ENCODE measurements at regions not wholly inside any gene's neighbourhood (a gene's known extent, or its start where the extent isn't known, plus 50 kb on each side); places are given as distances from the start of the nearest gene placed in this dataset.
A peak's percentile ranks its signal among the peaks of the same experiment; 100 is the strongest.

DNA sequence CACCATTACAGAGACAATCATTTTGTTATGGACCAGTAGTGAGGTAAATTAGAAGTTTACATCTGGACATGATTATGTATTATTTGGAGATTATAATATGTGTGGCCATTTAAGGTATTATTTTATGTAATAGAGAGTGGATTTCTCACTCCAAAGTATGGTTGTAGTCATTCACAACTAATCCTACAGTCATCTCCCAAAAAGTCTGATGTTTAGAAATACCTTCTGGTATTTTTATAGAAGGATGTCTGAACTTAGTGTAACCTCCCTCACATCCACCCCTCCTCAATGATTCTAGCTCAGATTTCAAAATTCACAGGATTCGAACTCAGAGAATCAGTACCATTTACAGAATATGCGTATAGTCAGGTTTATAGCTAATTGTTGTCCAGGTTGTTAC is 346.6 kb upstream of the MEIS2 start:
- no peaks in the 10 kb centered on the region for H3K27me3 Mint-ChIP-seq
- H3K27ac Mint-ChIP-seq, result no peak overlapping the region
- H3K4me3 Mint-ChIP-seq, result no peak overlapping the region
- H3K9me3 Mint-ChIP-seq, result peaks cover 5 to 8% of the 10 kb centered on the region in 2 donors
- DNase-seq (no peak), ATAC-seq (no peak)
- no peaks in the 10 kb centered on the region for H3K4me1 Mint-ChIP-seq

DNA sequence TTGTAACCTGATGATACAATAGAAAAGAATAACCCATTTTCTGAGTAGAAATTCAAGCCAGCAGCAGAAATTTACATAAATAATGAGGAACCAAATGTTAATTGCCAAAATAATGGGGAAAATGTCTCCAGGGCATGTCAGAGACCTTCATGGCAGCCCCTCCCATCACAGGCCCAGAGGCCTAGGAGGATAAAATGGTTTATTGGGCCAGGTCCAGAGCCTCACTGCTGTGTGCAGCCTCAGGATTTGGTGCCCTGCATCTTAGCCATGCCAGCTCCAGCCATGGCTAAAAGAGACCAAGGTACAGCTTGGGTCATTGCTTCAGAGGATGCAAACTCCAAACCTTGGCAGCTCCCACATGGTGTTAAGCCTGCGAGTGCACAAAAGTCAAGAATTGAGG is 352.1 kb upstream of the MEIS2 start:
- ATAC-seq, result no peak
- no peak for DNase-seq
- Mint-ChIP-seq H3K4me1 (no peaks in the 10 kb centered on the region), H3K4me3 (no peak overlapping the region), H3K9me3 (peaks cover 8 to 15% of the 10 kb centered on the region in 2 donors), H3K27ac (no peak overlapping the region), H3K27me3 (no peaks in the 10 kb centered on the region)

DNA sequence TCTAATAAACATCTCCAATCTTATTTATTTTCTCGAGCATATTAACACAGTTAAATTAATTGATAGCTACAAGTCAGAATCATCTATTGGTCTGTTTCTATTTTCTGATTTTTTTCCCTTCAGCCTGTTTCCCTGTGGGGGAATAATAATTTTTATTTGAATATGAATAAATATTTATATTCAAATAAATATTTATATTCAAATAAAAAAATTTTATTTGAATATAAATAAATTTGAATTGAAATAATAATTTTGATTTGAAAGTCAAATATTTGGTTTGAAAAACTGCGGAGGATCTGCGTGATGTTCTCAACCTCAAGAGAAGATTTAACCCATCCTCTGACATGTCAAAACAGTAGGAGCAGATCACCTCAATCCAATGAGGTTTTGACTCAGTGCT is 380.1 kb upstream of the MEIS2 start:
- H3K4me3 Mint-ChIP-seq, result no peak overlapping the region
- no peak for ATAC-seq
- peaks cover 9 to 17% of the 10 kb centered on the region in 2 donors for H3K9me3 Mint-ChIP-seq
- no peaks in the 10 kb centered on the region for H3K4me1 Mint-ChIP-seq
- H3K27ac Mint-ChIP-seq, result no peak overlapping the region
- no peak for DNase-seq
- H3K27me3 Mint-ChIP-seq, result no peaks in the 10 kb centered on the region

DNA sequence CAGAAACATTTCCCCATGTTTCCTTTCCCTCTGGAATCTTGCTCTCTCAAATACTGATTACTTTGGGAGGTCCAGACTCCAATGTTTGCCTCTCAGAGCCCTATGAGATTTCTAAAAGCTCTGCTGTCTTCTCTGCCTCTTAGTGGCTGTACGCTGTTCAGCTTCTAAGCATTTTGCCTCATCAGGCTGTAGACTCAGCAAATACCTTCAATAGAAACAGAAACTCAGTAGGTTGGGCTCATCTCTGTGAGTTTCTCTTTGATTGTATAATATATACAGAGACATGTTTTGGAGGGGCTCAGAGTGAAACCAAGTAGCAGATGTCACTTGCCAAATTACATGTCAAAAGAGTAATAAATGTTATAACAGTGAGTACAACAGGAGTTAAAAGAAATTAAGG is 380.8 kb upstream of the MEIS2 start:
- Mint-ChIP-seq H3K4me3 (no peak overlapping the region), H3K27me3 (no peaks in the 10 kb centered on the region), H3K4me1 (no peaks in the 10 kb centered on the region), H3K27ac (no peak overlapping the region), H3K9me3 (peaks cover 9 to 17% of the 10 kb centered on the region in 2 donors)
- ATAC-seq, result no peak
- DNase-seq, result no peak

DNA sequence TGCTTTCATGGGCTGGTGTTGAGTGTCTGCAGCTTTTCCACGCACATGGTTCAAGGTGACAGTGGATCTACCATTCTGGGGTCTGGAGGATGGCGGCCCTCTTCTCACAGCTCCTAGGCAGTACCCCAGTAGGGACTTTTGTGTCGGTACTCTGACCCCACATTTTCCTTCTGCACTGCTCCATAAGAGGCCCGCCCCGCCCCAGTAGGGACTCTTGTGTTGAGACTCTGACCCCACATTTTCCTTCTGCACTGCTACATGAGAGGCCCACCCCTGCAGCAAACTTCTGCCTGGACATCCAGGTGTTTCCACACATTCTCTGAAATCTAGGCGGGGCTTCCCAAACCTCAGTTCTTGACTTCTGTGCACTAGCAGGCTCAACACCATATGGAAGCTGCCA is 383.4 kb upstream of the MEIS2 start:
- no peaks in the 10 kb centered on the region for H3K4me1 Mint-ChIP-seq
- peaks cover 9 to 17% of the 10 kb centered on the region in 2 donors for H3K9me3 Mint-ChIP-seq

DNA sequence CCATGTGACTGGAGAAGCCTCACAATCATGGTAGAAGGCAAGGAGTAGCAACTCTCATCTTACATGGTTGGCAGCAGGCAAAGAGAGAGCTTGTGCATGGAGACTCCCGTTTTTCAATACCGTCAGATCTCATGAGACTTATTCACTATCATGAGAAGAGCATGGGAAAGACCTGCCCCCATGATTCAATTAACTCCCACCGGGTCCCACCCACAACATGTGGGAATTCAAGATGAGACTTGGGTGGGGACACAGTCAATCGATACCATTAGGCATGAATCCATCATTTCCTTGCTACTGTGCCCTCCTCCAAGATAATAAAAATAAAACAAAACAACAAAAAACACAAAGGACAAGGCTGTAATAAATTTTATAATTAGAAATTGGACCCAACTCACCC is 384.7 kb upstream of the MEIS2 start:
- Mint-ChIP-seq H3K27ac (no peak overlapping the region), H3K9me3 (peaks cover 14 to 24% of the 10 kb centered on the region in 2 donors), H3K27me3 (peaks cover 7% of the 10 kb centered on the region), H3K4me3 (no peak overlapping the region), H3K4me1 (no peaks in the 10 kb centered on the region)
- no peak for ATAC-seq
- no peak for DNase-seq

More for the DNA sequence above, 383.4 kb upstream of the MEIS2 start:
- ATAC-seq, result no peak
- H3K4me3 Mint-ChIP-seq, result no peak overlapping the region
- no peaks in the 10 kb centered on the region for H3K27me3 Mint-ChIP-seq
- peak overlapping the region in 1 of 2 donors; percentile 66 for H3K27ac Mint-ChIP-seq
- no peak for DNase-seq

DNA sequence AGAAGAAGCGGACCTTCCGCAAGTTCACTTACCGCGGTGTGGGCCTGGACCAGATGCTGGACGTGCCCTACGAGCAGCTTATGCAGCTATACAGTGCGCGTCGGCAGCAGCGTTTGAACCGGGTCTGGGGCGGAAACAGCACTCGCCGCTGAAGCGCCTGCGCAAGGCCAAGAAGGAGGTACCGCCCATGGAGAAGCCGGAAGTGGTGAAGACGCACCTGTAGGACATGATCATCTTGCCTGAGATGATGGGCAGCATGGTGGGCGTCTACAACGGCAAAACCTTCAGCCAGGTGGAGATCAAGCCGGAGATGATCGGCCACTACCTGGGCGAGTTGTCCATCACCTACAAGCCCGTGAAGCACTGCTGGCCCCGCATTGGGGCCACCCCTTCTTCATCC is 390.4 kb upstream of the MEIS2 start:
- DNase-seq, result no peak
- peaks cover 8 to 10% of the 10 kb centered on the region in 2 donors for H3K9me3 Mint-ChIP-seq
- no peaks in the 10 kb centered on the region for H3K4me1 Mint-ChIP-seq
- peaks cover 7% of the 10 kb centered on the region for H3K27me3 Mint-ChIP-seq
- H3K27ac Mint-ChIP-seq, result no peak overlapping the region
- no peak overlapping the region for H3K4me3 Mint-ChIP-seq
- no peak for ATAC-seq

DNA sequence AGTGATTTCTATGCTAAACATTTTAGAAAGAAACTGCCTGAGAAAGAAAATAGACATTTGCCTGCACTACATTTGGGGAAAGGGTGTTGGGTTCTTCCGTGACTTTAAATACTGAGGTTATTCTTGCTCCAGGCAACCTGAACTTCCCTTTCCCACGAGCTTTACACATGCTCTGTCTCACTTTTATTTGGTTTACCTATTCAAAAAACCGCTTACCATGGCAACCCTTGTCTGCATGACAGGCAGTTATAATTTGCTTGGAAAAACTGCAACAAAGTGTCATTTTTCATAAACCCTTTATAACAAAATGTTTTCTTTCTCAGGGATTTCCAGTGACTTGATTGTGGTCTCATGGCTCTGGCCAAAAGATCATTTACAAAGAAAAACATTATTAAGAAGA is 416.3 kb upstream of the MEIS2 start:
- Mint-ChIP-seq H3K27ac (no peak overlapping the region), H3K4me3 (no peak overlapping the region), H3K4me1 (no peaks in the 10 kb centered on the region), H3K27me3 (no peaks in the 10 kb centered on the region), H3K9me3 (peaks cover 5 to 9% of the 10 kb centered on the region in 2 donors)
- ATAC-seq (no peak), DNase-seq (no peak)

DNA sequence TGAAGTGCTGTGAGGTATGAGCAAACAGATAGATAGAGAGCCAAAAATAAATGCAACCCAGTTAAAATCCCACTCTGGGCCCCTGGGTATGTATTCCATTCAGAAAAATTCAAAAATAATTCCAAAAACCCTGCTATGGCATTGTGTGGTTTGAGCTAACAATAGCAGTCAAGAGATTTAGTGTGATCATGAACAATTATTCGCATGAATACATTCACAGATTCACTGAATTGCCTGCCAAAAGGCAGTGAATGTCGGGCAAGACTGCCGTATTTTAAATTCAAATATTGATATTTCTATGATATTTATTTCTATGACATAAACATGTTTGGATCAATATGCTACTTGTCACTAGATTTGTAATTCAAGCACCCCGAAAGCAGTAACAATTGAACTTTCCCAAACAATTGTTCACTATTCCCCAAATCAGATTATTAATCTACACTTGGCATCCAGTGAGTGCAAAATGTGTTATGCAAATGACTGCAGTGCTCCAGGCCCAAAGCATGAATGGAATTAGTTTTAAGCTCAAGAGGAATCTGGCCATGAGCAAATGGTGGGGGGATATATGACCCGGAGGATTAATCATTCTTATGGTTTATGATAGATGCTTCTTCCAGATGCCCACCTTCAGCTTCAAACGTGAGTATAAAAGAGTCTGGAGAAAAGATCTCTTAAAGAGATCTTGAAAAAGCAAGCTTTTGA is 417.0 kb upstream of the MEIS2 start:
- DNase-seq (no peak), ATAC-seq (no peak)
- no peaks in the 10 kb centered on the region for H3K27me3 Mint-ChIP-seq
- no peak overlapping the region for H3K4me3 Mint-ChIP-seq
- H3K27ac Mint-ChIP-seq, result no peak overlapping the region
- H3K4me1 Mint-ChIP-seq, result no peaks in the 10 kb centered on the region
- H3K9me3 Mint-ChIP-seq, result peaks cover 5 to 9% of the 10 kb centered on the region in 2 donors

DNA sequence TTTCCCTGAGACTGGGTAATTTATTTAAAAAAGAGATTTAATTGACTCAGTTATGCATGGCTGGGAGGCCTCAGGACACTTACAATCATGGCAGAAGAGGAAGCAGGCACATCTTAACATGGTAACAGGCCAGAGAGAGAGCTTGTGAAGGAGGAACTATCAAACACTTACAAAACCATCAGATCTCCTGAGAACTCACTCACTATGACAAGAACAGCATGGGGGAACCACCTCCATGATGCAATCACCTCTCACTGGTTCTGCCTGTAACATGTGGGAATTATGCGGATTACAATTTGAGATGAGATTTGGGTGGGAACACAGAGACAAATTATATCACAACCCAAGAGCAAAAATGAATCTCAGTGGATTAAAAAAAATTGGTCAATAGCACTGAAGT is 416.0 kb upstream of the TMCO5A start:
- ATAC-seq (no peak), DNase-seq (no peak)
- Mint-ChIP-seq H3K9me3 (no peaks in the 10 kb centered on the region), H3K27me3 (no peaks in the 10 kb centered on the region), H3K4me3 (no peak overlapping the region), H3K4me1 (no peaks in the 10 kb centered on the region), H3K27ac (peak overlapping the region in 1 of 2 donors; percentile 28)

DNA sequence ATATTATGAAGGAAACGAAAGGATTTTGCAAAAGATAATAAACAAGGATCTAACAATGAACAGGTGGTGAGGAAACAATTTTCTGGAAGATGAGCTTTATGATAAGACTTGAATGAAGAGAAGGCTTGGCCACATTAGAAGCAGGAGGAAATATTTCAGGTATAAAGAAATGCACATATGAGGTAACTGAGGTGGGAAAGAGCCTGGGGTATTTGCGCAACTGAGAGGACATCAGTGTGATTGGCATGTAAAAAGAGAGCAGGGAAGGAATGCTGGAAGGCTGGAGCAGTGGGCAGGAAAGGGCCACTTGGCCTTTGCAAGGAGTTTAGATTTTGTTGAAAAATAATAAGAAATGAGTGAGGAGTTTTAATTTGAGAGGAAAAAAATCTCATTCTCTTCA is 414.4 kb upstream of the TMCO5A start:
- DNase-seq (no peak), ATAC-seq (no peak)
- no peak overlapping the region for H3K4me3 Mint-ChIP-seq
- H3K9me3 Mint-ChIP-seq, result no peaks in the 10 kb centered on the region
- peak overlapping the region in 1 of 2 donors; percentile 15 for H3K27ac Mint-ChIP-seq
- no peaks in the 10 kb centered on the region for H3K4me1 Mint-ChIP-seq
- no peaks in the 10 kb centered on the region for H3K27me3 Mint-ChIP-seq

DNA sequence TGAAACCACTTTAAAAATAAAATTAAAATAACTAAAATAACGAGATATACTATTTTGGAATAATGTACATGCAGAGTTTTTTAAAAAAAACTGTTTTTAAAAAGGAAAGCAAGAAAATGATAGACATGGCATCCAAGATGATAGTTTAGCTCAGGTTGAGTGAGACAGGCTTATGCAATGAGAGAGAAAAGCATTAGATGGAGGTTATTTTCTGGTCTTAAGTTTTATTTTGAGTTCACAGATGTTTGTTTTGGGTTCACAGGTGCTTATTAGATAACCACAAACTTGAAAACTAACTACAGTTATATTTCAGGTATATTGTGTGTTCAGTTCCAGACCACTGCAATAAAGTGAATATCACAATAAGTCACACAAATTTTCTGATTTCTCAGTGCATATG is 413.6 kb upstream of the TMCO5A start:
- ATAC-seq (no peak), DNase-seq (no peak)
- H3K27ac Mint-ChIP-seq, result no peak overlapping the region
- H3K27me3 Mint-ChIP-seq, result no peaks in the 10 kb centered on the region
- H3K9me3 Mint-ChIP-seq, result no peaks in the 10 kb centered on the region
- H3K4me3 Mint-ChIP-seq, result no peak overlapping the region
- H3K4me1 Mint-ChIP-seq, result no peaks in the 10 kb centered on the region

DNA sequence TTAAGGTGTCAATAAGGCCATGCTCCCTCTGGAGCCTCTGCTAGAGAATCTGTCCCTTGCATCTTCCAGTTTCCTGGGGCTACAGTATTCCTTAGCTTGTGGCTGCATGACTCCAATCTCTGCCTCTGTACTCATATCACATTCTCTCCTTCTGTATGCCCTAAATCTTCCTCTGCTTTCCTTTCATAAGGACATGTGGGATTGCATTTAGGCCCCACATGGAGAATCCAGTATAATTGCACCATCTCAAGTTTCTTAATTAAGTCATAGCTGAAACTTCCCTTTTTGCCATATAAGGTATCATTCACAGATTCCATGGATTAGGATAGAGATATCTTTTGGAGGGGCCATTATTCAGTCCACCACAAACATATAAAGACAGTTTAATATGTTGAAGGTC is 409.8 kb upstream of the TMCO5A start:
- Mint-ChIP-seq H3K4me1 (no peaks in the 10 kb centered on the region), H3K27ac (no peak overlapping the region), H3K4me3 (no peak overlapping the region), H3K9me3 (no peaks in the 10 kb centered on the region), H3K27me3 (no peaks in the 10 kb centered on the region)
- DNase-seq, result no peak
- no peak for ATAC-seq

DNA sequence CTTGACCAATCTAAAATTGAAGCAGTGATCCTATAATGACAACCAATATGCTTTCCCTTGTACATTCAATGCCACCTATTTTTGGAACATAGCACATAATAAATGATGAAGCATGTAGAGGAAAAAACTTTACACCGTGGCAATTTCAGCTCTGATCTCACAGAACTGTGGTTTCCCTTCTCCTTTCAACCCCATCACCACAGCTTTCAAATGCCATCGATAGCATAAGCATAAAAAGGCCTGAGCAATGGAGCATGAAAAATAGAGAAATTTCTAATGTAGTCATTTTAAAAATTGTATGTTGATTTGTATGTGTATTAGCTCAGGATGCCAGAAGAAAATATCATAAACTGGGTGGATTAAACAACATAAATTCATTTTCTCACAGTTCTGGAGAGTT is 406.0 kb upstream of the TMCO5A start:
- H3K27me3 Mint-ChIP-seq, result no peaks in the 10 kb centered on the region
- no peak overlapping the region for H3K27ac Mint-ChIP-seq
- no peaks in the 10 kb centered on the region for H3K4me1 Mint-ChIP-seq
- DNase-seq (no peak), ATAC-seq (no peak)
- H3K4me3 Mint-ChIP-seq, result no peak overlapping the region
- peaks cover 0 to 9% of the 10 kb centered on the region in 2 donors for H3K9me3 Mint-ChIP-seq

DNA sequence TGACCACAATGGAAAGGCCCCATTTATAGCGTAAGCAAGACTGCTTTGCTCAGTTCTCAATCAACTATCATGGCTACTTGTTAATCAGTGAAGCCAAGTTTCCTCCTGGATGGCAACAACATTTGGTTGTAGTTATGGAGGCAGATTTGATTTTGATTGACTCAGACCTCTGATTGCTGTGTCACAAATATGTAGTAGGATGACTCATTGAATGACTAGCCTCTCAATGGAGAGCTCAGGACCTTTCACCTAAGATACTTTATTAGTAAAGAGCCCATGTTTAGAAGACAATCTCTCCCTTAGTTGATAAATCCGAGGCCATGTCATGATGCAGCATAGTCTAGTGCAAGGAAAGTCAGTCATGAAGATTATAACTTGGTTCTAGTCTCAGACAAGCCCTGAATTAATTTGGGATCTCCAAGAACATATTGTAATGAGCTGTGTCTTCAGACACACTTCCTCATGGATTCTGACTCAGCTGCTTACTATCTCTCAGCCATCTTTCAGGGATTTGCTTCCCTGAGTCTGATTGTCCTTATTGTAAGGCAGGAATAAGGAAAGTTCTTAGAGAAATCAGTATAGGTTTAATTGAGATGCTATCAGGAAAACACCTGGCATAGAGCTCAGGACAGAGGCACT is 397.4 kb upstream of the TMCO5A start:
- Mint-ChIP-seq H3K27me3 (no peaks in the 10 kb centered on the region), H3K4me1 (no peaks in the 10 kb centered on the region), H3K27ac (no peak overlapping the region), H3K9me3 (peaks cover 5 to 23% of the 10 kb centered on the region in 2 donors), H3K4me3 (no peak overlapping the region)
- DNase-seq (no peak), ATAC-seq (no peak)

DNA sequence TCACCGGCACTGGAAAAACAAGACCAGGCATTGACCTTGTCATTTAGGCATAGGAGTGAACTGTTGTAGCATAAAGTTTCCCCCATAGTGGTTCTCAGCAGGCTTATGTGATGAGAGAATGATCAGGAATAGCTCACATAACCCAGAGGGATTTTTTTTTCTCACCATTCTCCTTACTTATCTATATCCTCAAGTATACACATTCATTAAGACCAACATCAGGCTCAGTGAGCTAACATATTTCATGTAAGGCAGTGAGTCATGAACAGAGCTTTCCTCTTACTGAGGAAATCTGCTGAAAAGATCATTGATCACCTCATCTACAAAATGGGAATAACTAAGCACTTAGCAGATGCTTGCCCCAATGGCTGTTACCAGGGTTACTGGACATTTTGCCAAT is 396.6 kb upstream of the TMCO5A start:
- no peaks in the 10 kb centered on the region for H3K4me1 Mint-ChIP-seq
- no peaks in the 10 kb centered on the region for H3K27me3 Mint-ChIP-seq
- no peak overlapping the region for H3K27ac Mint-ChIP-seq
- no peak for DNase-seq
- no peak overlapping the region for H3K4me3 Mint-ChIP-seq
- ATAC-seq, result no peak
- H3K9me3 Mint-ChIP-seq, result peaks cover 5 to 18% of the 10 kb centered on the region in 2 donors

DNA sequence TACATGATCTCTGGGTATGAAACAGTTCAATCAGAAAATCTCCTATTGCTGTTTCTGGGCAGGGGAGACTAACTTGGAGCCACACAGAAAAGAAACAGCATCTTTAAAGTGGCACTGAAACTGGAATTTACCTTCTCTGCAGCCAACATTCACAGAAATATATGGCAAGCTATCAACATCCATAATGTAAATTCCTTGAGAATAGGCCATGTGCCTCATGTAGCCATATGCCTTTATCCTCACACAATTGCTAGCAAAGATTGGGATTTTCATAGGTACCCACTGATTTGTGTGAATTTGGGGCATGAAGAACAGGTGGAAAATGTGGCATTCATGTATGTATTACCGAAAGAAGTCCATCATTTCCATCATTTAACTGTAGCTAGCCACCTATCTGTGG is 386.3 kb upstream of the TMCO5A start:
- ATAC-seq (no peak), DNase-seq (no peak)
- Mint-ChIP-seq H3K27me3 (no peaks in the 10 kb centered on the region), H3K9me3 (peaks cover 2 to 5% of the 10 kb centered on the region in 2 donors), H3K4me1 (no peaks in the 10 kb centered on the region), H3K27ac (no peak overlapping the region), H3K4me3 (no peak overlapping the region)

All from stimulated activated naive CD8-positive, alpha-beta T cell treated with anti-CD3 and anti-CD28 coated beads, Interleukin-15, amount 100 ng/mL, for 72 hours (primary cell).